HEK293 (cell line): ENCODE measurements at regions not wholly inside any gene's neighbourhood (a gene's known extent, or its start where the extent isn't known, plus 50 kb on each side); places are given as distances from the start of the nearest gene placed in this dataset.

Experiments used
- CTCF ChIA-PET: fragments of 350-600 bp; formaldehyde crosslinking; extraction: SDS; loops from one replicate; lab custom pipeline; 2021; ENCODE audit warnings: antibody characterized with exemption; lab: Yijun Ruan, JAX
- POLR2A ChIA-PET: fragments of 300-600 bp; formaldehyde crosslinking; extraction: SDS; loops from one replicate; lab custom pipeline; 2020; ENCODE audit warnings: antibody characterized with exemption, inconsistent platforms; lab: Yijun Ruan, JAX
- H3K27ac ChIP-seq: fragments of 200-500 bp; sonication (Bioruptor generic); 2 replicates; pipeline ENCODE4 v1.5.1; 2014; ENCODE audit warnings: low read depth, low read length, control low read depth, inconsistent platforms; ENCODE audit errors: extremely low read depth
- H3K36me3 ChIP-seq, 2 experiments: fragments of 200-500 bp in 1 of 2; sonication (Bioruptor generic) in 1 of 2; 1 replicate in 1 of 2; 2 replicates in 1 of 2; pipeline ENCODE4 v1.5.1; 2014 to 2017; ENCODE audit warnings: inconsistent platforms in 2 of 2, low read length in 2 of 2; ENCODE audit not compliant: control insufficient read depth in 2 of 2, insufficient read depth in 1 of 2
- H3K4me1 ChIP-seq: fragments of 200-500 bp; sonication (Bioruptor generic); 2 replicates; pipeline ENCODE4 v1.5.1; 2014; ENCODE audit warnings: mild to moderate bottlenecking, low read length, inconsistent platforms; ENCODE audit not compliant: control insufficient read depth, insufficient read depth
- H3K4me3 ChIP-seq: 2 replicates; pipeline ENCODE4 v1.5.1; 2011; ENCODE audit warnings: low read depth, mild to moderate bottlenecking, control low read depth, low read length, moderate library complexity
- H3K9me3 ChIP-seq: fragments of 200-500 bp; sonication (Bioruptor generic); 2 replicates; pipeline ENCODE4 v1.5.1; 2014; ENCODE audit warnings: low read depth, low read length, inconsistent platforms; ENCODE audit not compliant: control insufficient read depth, insufficient read depth
- BCL11B ChIP-seq: fragments of 450-650 bp; formaldehyde crosslinking; IDR thresholded peaks from 2 replicates; pipeline ENCODE4 v1.5.1; 2016; ENCODE audit warnings: low read depth, missing biosample characterization, missing genetic modification characterization
- HOXD13 ChIP-seq: sonication (generic); formaldehyde crosslinking; IDR thresholded peaks from 2 replicates; pipeline ENCODE4 v1.8.0; 2022; ENCODE audit warnings: missing genetic modification reagents, borderline replicate concordance
- KLF8 ChIP-seq: fragments of 450-650 bp; formaldehyde crosslinking; IDR thresholded peaks from 2 replicates; pipeline ENCODE4 v1.5.1; 2016; ENCODE audit warnings: missing biosample characterization, missing genetic modification characterization
- MYNN ChIP-seq: fragments of 450-650 bp; formaldehyde crosslinking; IDR thresholded peaks from 2 replicates; pipeline ENCODE4 v1.5.1; 2016; ENCODE audit warnings: missing biosample characterization, missing genetic modification characterization, borderline replicate concordance
- MZF1 ChIP-seq: fragments of 450-650 bp; formaldehyde crosslinking; IDR thresholded peaks from 2 replicates; pipeline ENCODE4 v1.5.1; 2017; ENCODE audit warnings: missing biosample characterization, missing genetic modification characterization, borderline replicate concordance
- RBAK ChIP-seq: fragments of 450-650 bp; formaldehyde crosslinking; IDR thresholded peaks from 2 replicates; pipeline ENCODE4 v1.5.1; 2016; ENCODE audit warnings: missing biosample characterization, missing genetic modification characterization
- SCRT2 ChIP-seq: fragments of 450-650 bp; formaldehyde crosslinking; IDR thresholded peaks from 2 replicates; pipeline ENCODE4 v1.5.1; 2016; ENCODE audit warnings: missing biosample characterization, missing genetic modification characterization
- YY2 ChIP-seq: fragments of 450-650 bp; formaldehyde crosslinking; IDR thresholded peaks from 2 replicates; pipeline ENCODE4 v1.5.1; 2016; ENCODE audit warnings: missing biosample characterization, missing genetic modification characterization
- ZBTB20 ChIP-seq: fragments of 450-650 bp; formaldehyde crosslinking; IDR thresholded peaks from 2 replicates; pipeline ENCODE4 v1.5.1; 2016; ENCODE audit warnings: missing biosample characterization, missing genetic modification characterization
- ZBTB48 ChIP-seq: fragments of 450-650 bp; formaldehyde crosslinking; IDR thresholded peaks from 2 replicates; pipeline ENCODE4 v1.5.1; 2016; ENCODE audit warnings: missing biosample characterization, missing genetic modification characterization
- ZFP37 ChIP-seq: fragments of 450-650 bp; formaldehyde crosslinking; IDR thresholded peaks from 2 replicates; pipeline ENCODE4 v1.5.1; 2016; ENCODE audit warnings: missing biosample characterization, missing genetic modification characterization
- ZNF24 ChIP-seq: fragments of 450-650 bp; formaldehyde crosslinking; IDR thresholded peaks from 2 replicates; pipeline ENCODE4 v1.5.1; 2016; ENCODE audit warnings: missing biosample characterization, missing genetic modification characterization
- ZNF423 ChIP-seq: fragments of 450-650 bp; formaldehyde crosslinking; IDR thresholded peaks from 2 replicates; pipeline ENCODE4 v1.5.1; 2016; ENCODE audit warnings: missing biosample characterization, missing genetic modification characterization
- ZNF623 ChIP-seq: fragments of 450-650 bp; formaldehyde crosslinking; IDR thresholded peaks from 2 replicates; pipeline ENCODE4 v1.5.1; 2016; ENCODE audit warnings: missing biosample characterization, missing genetic modification characterization
- ZNF658 ChIP-seq: fragments of 450-650 bp; formaldehyde crosslinking; IDR thresholded peaks from 2 replicates; pipeline ENCODE4; 2016; ENCODE audit warnings: missing biosample characterization, missing genetic modification characterization
- ZNF707 ChIP-seq: fragments of 450-650 bp; formaldehyde crosslinking; IDR thresholded peaks from 2 replicates; pipeline ENCODE4 v1.5.1; 2016; ENCODE audit warnings: missing biosample characterization, missing genetic modification characterization
- ZNF777 ChIP-seq: fragments of 450-650 bp; formaldehyde crosslinking; IDR thresholded peaks from 2 replicates; pipeline ENCODE4 v1.5.1; 2017; ENCODE audit warnings: missing biosample characterization, missing genetic modification characterization, borderline replicate concordance
- ZXDB ChIP-seq: fragments of 450-650 bp; formaldehyde crosslinking; IDR thresholded peaks from 2 replicates; pipeline ENCODE4 v1.5.1; 2016; ENCODE audit warnings: missing biosample characterization, missing genetic modification characterization
- TF ChIP-seq, protein P1 (sequence below): fragments of 450-650 bp; formaldehyde crosslinking; IDR thresholded peaks from 2 replicates; pipeline ENCODE4 v1.5.1; 2017; ENCODE audit warnings: missing biosample characterization, missing genetic modification characterization
- TF ChIP-seq, protein P2 (sequence below): fragments of 450-650 bp; formaldehyde crosslinking; IDR thresholded peaks from 2 replicates; pipeline ENCODE4 v1.5.1; 2017; ENCODE audit warnings: missing biosample characterization, missing genetic modification characterization
- TF ChIP-seq, protein P3 (sequence below): fragments of 450-650 bp; formaldehyde crosslinking; IDR thresholded peaks from 2 replicates; pipeline ENCODE4 v1.5.1; 2016; ENCODE audit warnings: missing biosample characterization, missing genetic modification characterization
- TF ChIP-seq, protein P4 (sequence below): fragments of 450-650 bp; formaldehyde crosslinking; IDR thresholded peaks from 2 replicates; pipeline ENCODE4 v1.5.1; 2016; ENCODE audit warnings: missing biosample characterization, missing genetic modification characterization

DNA sequence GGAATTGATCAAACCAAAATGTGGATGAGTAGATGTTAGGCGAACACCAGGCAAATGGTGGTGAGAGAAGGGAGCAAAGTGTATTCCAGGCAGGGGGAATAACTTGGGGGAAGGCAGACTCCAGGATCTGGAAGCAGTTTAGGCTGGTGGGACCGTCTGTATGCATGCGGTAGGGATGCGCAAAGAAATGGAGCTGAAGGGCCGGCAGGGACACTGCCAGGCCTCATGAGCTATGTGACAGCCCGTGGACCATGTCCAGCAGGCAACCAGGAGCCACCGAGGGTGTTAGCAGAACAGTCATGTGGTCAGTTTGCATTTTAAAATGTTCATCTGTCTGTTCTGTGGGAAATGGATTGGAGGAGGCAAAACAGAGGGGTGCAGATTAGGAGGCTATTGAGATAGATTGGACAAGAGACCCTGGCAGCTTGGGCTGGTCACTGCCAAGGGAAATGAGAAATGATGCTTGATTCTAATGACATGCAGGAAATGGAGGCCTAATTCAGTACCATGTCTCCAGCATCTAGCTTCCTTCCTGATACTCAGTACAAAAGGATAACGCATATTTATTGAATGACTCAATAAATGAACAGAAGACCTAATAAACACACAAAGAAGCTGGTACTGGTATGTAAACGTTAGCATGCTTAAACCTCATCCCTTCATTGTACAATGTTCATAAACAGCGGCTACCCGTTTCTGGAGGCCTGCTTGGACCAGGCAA lies 412.4 kb downstream of the BUD13 start:
- ChIA-PET POLR2A (no interaction called here), CTCF (interaction anchor here (0.6 to 1.3 kb wide), 2 partner anchors 18 to 139 kb away, joined by 3 to 4 read pairs; no protein-coding TSS in a partner anchor)
- no peak for TF ChIP-seq ZXDB (tag by site-specific recombination)
- TF ChIP-seq ZNF777 (tag by site-specific recombination), result no peak
- no peak for TF ChIP-seq ZNF24 (tag by site-specific recombination)
- TF ChIP-seq YY2 (tag by site-specific recombination), result no peak
- TF ChIP-seq MYNN (tag by site-specific recombination), result no peak
- Histone ChIP-seq H3K4me1 (no peaks in the 10 kb centered on the region), H3K4me3 (no peak overlapping the region), H3K27ac (no peak overlapping the region), H3K9me3 (no peaks in the 10 kb centered on the region), H3K36me3 (no peaks in the 10 kb centered on the region)

DNA sequence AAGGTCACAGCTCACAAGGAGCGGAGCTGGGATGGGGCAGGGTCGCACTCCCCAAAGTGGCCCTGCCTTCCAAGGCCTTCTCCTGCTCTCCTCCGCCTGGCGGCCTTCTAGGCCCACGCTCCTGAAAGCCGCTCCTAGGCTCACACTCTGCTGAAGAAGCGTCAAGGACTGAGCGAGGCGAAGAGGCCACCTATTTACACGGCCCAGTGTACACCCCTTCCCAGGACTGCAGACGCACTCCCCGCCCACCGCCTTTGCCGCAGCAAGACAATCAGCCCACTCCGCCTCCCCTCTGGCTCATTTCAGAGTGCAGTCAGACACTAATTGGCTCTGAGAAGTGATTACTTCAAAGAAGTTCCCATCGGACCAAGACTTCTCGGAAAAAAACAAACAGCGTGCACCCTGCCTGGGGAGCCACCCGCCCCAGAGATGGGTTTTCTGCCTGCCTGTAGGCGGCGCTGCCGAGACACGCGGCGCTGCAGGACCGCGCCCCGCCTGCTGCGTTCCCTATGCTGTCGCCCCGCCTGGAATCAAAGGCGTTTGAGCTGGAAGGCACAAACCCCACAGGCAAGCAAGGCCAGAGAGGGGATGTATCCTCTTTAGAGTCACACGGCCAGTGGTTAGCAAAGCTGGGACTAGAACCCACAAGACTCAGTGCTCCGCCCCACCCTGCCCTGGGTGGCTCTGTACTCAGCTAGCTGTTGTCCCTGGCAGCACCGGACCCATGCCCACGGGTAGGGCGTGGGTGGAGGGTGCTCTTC lies 414.8 kb downstream of the BUD13 start:
- ChIA-PET POLR2A (no interaction called here), CTCF (interaction anchor here (0.7 kb wide), 1 partner anchor 46 kb away, joined by 3 read pairs; no protein-coding TSS in a partner anchor)
- TF ChIP-seq ZBTB48 (tag by site-specific recombination), result no peak
- no peak for TF ChIP-seq MZF1 (tag by site-specific recombination)
- no peak for TF ChIP-seq BCL11B (tag by site-specific recombination)
- Histone ChIP-seq H3K9me3 (no peaks in the 10 kb centered on the region), H3K4me1 (no peaks in the 10 kb centered on the region), H3K4me3 (no peak overlapping the region), H3K27ac (no peak overlapping the region), H3K36me3 (no peaks in the 10 kb centered on the region)

DNA sequence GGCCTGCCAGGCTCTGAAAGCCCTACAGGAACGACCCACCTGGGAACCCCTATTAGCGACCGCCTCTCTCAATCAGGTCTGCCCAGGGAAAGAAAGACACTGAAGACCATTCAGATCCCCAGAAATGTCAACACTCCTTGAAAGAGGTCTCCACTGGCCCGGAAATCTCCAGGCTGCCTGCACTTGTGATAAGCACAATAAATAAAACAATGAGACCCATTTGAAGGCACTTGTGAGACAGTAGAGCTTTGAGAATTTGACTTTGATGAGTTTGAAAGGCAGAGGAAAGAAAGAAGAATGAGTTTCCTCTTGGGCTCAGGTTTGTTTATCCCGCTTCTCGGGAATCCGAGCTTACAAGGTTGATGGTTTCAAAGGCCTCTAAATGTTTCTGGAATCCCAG lies 416.3 kb downstream of the BUD13 start:
- Histone ChIP-seq H3K36me3 (no peaks in the 10 kb centered on the region), H3K4me1 (no peaks in the 10 kb centered on the region), H3K4me3 (no peak overlapping the region), H3K27ac (no peak overlapping the region), H3K9me3 (no peaks in the 10 kb centered on the region)
- ChIA-PET POLR2A (no interaction called here), CTCF (interaction anchor here (0.7 kb wide), 1 partner anchor 52 kb away, joined by 3 read pairs; no protein-coding TSS in a partner anchor)
- TF ChIP-seq ZBTB48 (tag by site-specific recombination) (no peak), ZNF658 (no peak), HOXD13 (CRISPR knock-in tag) (no peak), KLF8 (tag by site-specific recombination) (no peak), ZNF423 (tag by site-specific recombination) (no peak), ZBTB20 (no peak), ZNF707 (tag by site-specific recombination) (no peak), ZNF623 (tag by site-specific recombination) (no peak), RBAK (tag by site-specific recombination) (no peak), ZFP37 (no peak), SCRT2 (tag by site-specific recombination) (no peak)
- TF ChIP-seq, protein P1, sequence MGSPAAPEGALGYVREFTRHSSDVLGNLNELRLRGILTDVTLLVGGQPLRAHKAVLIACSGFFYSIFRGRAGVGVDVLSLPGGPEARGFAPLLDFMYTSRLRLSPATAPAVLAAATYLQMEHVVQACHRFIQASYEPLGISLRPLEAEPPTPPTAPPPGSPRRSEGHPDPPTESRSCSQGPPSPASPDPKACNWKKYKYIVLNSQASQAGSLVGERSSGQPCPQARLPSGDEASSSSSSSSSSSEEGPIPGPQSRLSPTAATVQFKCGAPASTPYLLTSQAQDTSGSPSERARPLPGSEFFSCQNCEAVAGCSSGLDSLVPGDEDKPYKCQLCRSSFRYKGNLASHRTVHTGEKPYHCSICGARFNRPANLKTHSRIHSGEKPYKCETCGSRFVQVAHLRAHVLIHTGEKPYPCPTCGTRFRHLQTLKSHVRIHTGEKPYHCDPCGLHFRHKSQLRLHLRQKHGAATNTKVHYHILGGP (tag by site-specific recombination), result no peak
- TF ChIP-seq, protein P2, sequence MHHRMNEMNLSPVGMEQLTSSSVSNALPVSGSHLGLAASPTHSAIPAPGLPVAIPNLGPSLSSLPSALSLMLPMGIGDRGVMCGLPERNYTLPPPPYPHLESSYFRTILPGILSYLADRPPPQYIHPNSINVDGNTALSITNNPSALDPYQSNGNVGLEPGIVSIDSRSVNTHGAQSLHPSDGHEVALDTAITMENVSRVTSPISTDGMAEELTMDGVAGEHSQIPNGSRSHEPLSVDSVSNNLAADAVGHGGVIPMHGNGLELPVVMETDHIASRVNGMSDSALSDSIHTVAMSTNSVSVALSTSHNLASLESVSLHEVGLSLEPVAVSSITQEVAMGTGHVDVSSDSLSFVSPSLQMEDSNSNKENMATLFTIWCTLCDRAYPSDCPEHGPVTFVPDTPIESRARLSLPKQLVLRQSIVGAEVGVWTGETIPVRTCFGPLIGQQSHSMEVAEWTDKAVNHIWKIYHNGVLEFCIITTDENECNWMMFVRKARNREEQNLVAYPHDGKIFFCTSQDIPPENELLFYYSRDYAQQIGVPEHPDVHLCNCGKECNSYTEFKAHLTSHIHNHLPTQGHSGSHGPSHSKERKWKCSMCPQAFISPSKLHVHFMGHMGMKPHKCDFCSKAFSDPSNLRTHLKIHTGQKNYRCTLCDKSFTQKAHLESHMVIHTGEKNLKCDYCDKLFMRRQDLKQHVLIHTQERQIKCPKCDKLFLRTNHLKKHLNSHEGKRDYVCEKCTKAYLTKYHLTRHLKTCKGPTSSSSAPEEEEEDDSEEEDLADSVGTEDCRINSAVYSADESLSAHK, result no peak
- TF ChIP-seq, protein P3, sequence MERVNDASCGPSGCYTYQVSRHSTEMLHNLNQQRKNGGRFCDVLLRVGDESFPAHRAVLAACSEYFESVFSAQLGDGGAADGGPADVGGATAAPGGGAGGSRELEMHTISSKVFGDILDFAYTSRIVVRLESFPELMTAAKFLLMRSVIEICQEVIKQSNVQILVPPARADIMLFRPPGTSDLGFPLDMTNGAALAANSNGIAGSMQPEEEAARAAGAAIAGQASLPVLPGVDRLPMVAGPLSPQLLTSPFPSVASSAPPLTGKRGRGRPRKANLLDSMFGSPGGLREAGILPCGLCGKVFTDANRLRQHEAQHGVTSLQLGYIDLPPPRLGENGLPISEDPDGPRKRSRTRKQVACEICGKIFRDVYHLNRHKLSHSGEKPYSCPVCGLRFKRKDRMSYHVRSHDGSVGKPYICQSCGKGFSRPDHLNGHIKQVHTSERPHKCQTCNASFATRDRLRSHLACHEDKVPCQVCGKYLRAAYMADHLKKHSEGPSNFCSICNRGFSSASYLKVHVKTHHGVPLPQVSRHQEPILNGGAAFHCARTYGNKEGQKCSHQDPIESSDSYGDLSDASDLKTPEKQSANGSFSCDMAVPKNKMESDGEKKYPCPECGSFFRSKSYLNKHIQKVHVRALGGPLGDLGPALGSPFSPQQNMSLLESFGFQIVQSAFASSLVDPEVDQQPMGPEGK (tag by site-specific recombination), result no peak
- TF ChIP-seq, protein P4, sequence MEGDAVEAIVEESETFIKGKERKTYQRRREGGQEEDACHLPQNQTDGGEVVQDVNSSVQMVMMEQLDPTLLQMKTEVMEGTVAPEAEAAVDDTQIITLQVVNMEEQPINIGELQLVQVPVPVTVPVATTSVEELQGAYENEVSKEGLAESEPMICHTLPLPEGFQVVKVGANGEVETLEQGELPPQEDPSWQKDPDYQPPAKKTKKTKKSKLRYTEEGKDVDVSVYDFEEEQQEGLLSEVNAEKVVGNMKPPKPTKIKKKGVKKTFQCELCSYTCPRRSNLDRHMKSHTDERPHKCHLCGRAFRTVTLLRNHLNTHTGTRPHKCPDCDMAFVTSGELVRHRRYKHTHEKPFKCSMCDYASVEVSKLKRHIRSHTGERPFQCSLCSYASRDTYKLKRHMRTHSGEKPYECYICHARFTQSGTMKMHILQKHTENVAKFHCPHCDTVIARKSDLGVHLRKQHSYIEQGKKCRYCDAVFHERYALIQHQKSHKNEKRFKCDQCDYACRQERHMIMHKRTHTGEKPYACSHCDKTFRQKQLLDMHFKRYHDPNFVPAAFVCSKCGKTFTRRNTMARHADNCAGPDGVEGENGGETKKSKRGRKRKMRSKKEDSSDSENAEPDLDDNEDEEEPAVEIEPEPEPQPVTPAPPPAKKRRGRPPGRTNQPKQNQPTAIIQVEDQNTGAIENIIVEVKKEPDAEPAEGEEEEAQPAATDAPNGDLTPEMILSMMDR (tag by site-specific recombination), result no peak
